ENCODE measurements at regions not wholly inside any gene's neighbourhood (a gene's known extent, or its start where the extent isn't known, plus 50 kb on each side); places are given as distances from the start of the nearest gene placed in this dataset.

GRCh38 chr9:12231832-12232231 is 461.4 kb upstream of the TYRP1 start:
- Histone ChIP-seq H3K27ac (no peak overlapping the region), H3K4me3 (no peak overlapping the region)

GRCh38 chr9:12232836-12233235 is 460.3 kb upstream of the TYRP1 start:
- TF ChIP-seq POLR2A (IDR thresholded peaks at IDR 0.05), result no peak
- TF ChIP-seq CTCF (IDR thresholded peaks at IDR 0.05 in 4 of 5, conservative IDR thresholded peaks at IDR 0.05 in 1 of 5), result no peak
- H3K4me1 ChIP-seq, result no peaks in the 10 kb centered on the region
- H3K36me3 ChIP-seq, result no peaks in the 10 kb centered on the region
- H3K9me3 ChIP-seq, result no peaks in the 10 kb centered on the region
- no peak overlapping the region for H3K27ac ChIP-seq
- H3K4me3 ChIP-seq, result no peak overlapping the region
- in situ Hi-C loops (cut with MboI; ENCODE audit: low sequenced_read_pairs in 4 of 4) (no loop called here), intact Hi-C loops (cut with DNase I; ENCODE audit: low total_unique reads) (no loop called here)
- ATAC-seq, result no peak
- no peak for DNase-seq
- H3K27me3 ChIP-seq, result no peaks in the 10 kb centered on the region

More at GRCh38 chr9:12231832-12232231, 461.4 kb upstream of the TYRP1 start:
- Histone ChIP-seq H3K4me1 (no peaks in the 10 kb centered on the region), H3K36me3 (no peaks in the 10 kb centered on the region), H3K27me3 (no peaks in the 10 kb centered on the region), H3K9me3 (no peaks in the 10 kb centered on the region)
- in situ Hi-C loops (cut with MboI; ENCODE audit: low sequenced_read_pairs in 4 of 4), result no loop called here
- no peak for TF ChIP-seq CTCF (IDR thresholded peaks at IDR 0.05 in 4 of 5, conservative IDR thresholded peaks at IDR 0.05 in 1 of 5)
- TF ChIP-seq POLR2A (IDR thresholded peaks at IDR 0.05), result no peak
- intact Hi-C loops (cut with DNase I; ENCODE audit: low total_unique reads), result no loop called here
- ATAC-seq (no peak), DNase-seq (no peak)

- no peak for ATAC-seq
- DNase-seq, result no peak
- intact Hi-C loops (cut with DNase I; ENCODE audit: low total_unique reads) (no loop called here), in situ Hi-C loops (cut with MboI; ENCODE audit: low sequenced_read_pairs in 4 of 4) (no loop called here)
- Histone ChIP-seq H3K27me3 (no peaks in the 10 kb centered on the region), H3K9me3 (no peaks in the 10 kb centered on the region), H3K4me3 (no peak overlapping the region), H3K4me1 (no peaks in the 10 kb centered on the region), H3K27ac (no peak overlapping the region), H3K36me3 (no peaks in the 10 kb centered on the region)
- TF ChIP-seq CTCF (IDR thresholded peaks at IDR 0.05 in 4 of 5, conservative IDR thresholded peaks at IDR 0.05 in 1 of 5) (no peak), POLR2A (IDR thresholded peaks at IDR 0.05) (no peak)
These were observed 439.2 kb upstream of the TYRP1 start for GRCh38 chr9:12253941-12254340.

- intact Hi-C loops (cut with DNase I; ENCODE audit: low total_unique reads), result no loop called here
- H3K9me3 ChIP-seq, result no peaks in the 10 kb centered on the region
- no peak for DNase-seq
These were observed 426.4 kb upstream of the TYRP1 start for GRCh38 chr9:12266758-12267157.

More at GRCh38 chr9:12266758-12267157, 426.4 kb upstream of the TYRP1 start:
- Histone ChIP-seq H3K27me3 (no peaks in the 10 kb centered on the region), H3K4me3 (no peak overlapping the region), H3K36me3 (no peaks in the 10 kb centered on the region), H3K27ac (no peak overlapping the region), H3K4me1 (no peaks in the 10 kb centered on the region)
- in situ Hi-C loops (cut with MboI; ENCODE audit: low sequenced_read_pairs in 4 of 4), result no loop called here
- TF ChIP-seq POLR2A (IDR thresholded peaks at IDR 0.05), result no peak
- TF ChIP-seq CTCF (IDR thresholded peaks at IDR 0.05 in 4 of 5, conservative IDR thresholded peaks at IDR 0.05 in 1 of 5), result no peak
- no peak for ATAC-seq
